Body of pancreas (tissue), 4 donors: ENCODE measurements at regions not wholly inside any gene's neighbourhood (a gene's known extent, or its start where the extent isn't known, plus 50 kb on each side); places are given as distances from the start of the nearest gene placed in this dataset.

Source experiments
- POLR2A ChIP-seq, 3 donors: fragments of 450-650 bp; IDR thresholded peaks; one replicate each; pipeline ENCODE4 v1.6.1; 2016; ENCODE audit warnings: antibody characterized with exemption in 3 of 3, mild to moderate bottlenecking in 2 of 3
- TF ChIP-seq, protein P1 (sequence below), 7 experiments: fragments of 450-650 bp in 4 of 7; fragments of 200-600 bp in 3 of 7; sonication (generic) in 3 of 7; IDR thresholded peaks; one replicate each; pipeline ENCODE4 v1.5.1; 2016 to 2019; ENCODE audit warnings: antibody characterized with exemption in 7 of 7

DNA sequence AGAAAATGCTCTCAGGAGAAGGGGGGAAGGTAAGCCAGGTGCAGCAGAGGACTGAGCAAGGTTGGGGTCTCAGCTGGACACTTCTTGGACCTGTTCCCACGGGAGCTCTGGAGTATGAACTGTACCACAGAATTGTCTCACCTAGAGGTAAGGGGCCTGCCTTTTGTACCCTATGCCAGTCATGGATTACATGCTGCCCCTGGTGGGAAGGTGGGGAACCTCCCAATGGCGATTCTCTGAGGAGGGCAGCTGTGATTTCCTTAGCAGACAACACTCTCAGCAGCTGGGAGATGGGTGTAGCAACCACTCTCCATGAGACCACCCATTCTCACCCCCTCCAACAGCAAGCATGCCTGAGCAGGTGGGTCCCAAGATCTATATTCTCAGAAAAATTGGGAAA, 329.4 kb upstream of the CTNNB1 start:
- TF ChIP-seq, protein P1, sequence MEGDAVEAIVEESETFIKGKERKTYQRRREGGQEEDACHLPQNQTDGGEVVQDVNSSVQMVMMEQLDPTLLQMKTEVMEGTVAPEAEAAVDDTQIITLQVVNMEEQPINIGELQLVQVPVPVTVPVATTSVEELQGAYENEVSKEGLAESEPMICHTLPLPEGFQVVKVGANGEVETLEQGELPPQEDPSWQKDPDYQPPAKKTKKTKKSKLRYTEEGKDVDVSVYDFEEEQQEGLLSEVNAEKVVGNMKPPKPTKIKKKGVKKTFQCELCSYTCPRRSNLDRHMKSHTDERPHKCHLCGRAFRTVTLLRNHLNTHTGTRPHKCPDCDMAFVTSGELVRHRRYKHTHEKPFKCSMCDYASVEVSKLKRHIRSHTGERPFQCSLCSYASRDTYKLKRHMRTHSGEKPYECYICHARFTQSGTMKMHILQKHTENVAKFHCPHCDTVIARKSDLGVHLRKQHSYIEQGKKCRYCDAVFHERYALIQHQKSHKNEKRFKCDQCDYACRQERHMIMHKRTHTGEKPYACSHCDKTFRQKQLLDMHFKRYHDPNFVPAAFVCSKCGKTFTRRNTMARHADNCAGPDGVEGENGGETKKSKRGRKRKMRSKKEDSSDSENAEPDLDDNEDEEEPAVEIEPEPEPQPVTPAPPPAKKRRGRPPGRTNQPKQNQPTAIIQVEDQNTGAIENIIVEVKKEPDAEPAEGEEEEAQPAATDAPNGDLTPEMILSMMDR (IDR thresholded peaks at IDR 0.05): no peak
- no peak for TF ChIP-seq POLR2A (IDR thresholded peaks at IDR 0.05)
